ENCODE measurements at regions not wholly inside any gene's neighbourhood (a gene's known extent, or its start where the extent isn't known, plus 50 kb on each side); places are given as distances from the start of the nearest gene placed in this dataset.

GRCh38 chr16:86324320-86324719, 186.0 kb upstream of the FOXF1 start:
- no peak for FAIRE-seq
- H3K9ac ChIP-seq (replicated peaks; ENCODE audit: extremely low read depth, insufficient read depth, low read length) = no peak overlapping the region

More at GRCh38 chr16:86324320-86324719, 186.0 kb upstream of the FOXF1 start:
- Histone ChIP-seq H3K27me3 (ENCODE audit: control insufficient read depth in 2 of 2, insufficient read depth in 2 of 2, low read length in 2 of 2) (peaks cover 4 to 10% of the 10 kb centered on the region in 2 experiments), H3K27ac (ENCODE audit: insufficient read depth, low read depth, low read length) (no peak overlapping the region), H4K20me1 (replicated peaks; ENCODE audit: control insufficient read depth, extremely low read depth, insufficient read depth, low read length) (no peaks in the 10 kb centered on the region), H2AFZ (ENCODE audit: low read depth, low read length) (no peak overlapping the region), H3K4me1 (ENCODE audit: control insufficient read depth, extremely low read depth, insufficient read depth, low read length) (no peaks in the 10 kb centered on the region), H3K36me3 (ENCODE audit: control insufficient read depth in 2 of 2, extremely low read depth in 1 of 2, insufficient read depth in 2 of 2, low read length in 2 of 2) (no peaks in the 10 kb centered on the region), H3K4me3 (replicated peaks in 1 of 3; ENCODE audit: insufficient read depth in 1 of 3, low read depth in 1 of 3, low read length in 3 of 3) (no peak overlapping the region), H3K79me2 (ENCODE audit: control insufficient read depth, insufficient read depth, low read length) (no peaks in the 10 kb centered on the region), H3K9me1 (replicated peaks; ENCODE audit: control insufficient read depth, extremely low read depth, insufficient read depth, low read length) (no peaks in the 10 kb centered on the region), H3K4me2 (ENCODE audit: insufficient read depth, low read length) (no peak overlapping the region), H3K9me3 (replicated peaks; ENCODE audit: control insufficient read depth, insufficient read depth, low read length) (no peaks in the 10 kb centered on the region)
- no peak for DNase-seq (ENCODE audit: low read depth, low spot score)
- no TSS peak for BruUV-seq (replicated peaks)
- TF ChIP-seq EZH2 (IDR thresholded peaks at IDR 0.05; ENCODE audit: borderline replicate concordance, low read depth, low read length, severe bottlenecking) (no peak), CTCF (IDR thresholded peaks at IDR 0.05; ENCODE audit: extremely low read depth in 1 of 2, insufficient read depth in 1 of 2, low read depth in 1 of 2, low read length in 2 of 2) (no peak), POLR2A (IDR thresholded peaks at IDR 0.05; ENCODE audit: low read depth, low read length) (no peak), POLR2AphosphoS5 (IDR thresholded peaks at IDR 0.05; ENCODE audit: insufficient read depth, low read depth, low read length) (no peak), FOS (IDR thresholded peaks at IDR 0.05; ENCODE audit: borderline replicate concordance, insufficient read depth, low read length) (no peak), MYC (IDR thresholded peaks at IDR 0.05; ENCODE audit: low read depth, low read length) (no peak), GATA2 (IDR thresholded peaks at IDR 0.05; ENCODE audit: insufficient read depth, insufficient read length, low read depth, low read length) (no peak), JUN (IDR thresholded peaks at IDR 0.05; ENCODE audit: borderline replicate concordance, insufficient read depth, insufficient read length, low read depth) (no peak), MAX (IDR thresholded peaks at IDR 0.05; ENCODE audit: insufficient read depth, insufficient read length) (no peak)
- CTCF ChIA-PET = interaction anchor here (0.7 kb wide), 1 partner anchor 10 kb away, joined by 3 read pairs; no protein-coding TSS in a partner anchor
- intact Hi-C loops (cut with micrococcal nuclease) = no loop called here
- dilution Hi-C loops (cut with MboI; ENCODE audit: extremely low pct_ligation_motif_present, low sequenced_read_pairs) = no loop called here
- POLR2A ChIA-PET = no interaction called here

All from endothelial cell of umbilical vein (primary cell).